ENCODE measurements at regions not wholly inside any gene's neighbourhood (a gene's known extent, or its start where the extent isn't known, plus 50 kb on each side); places are given as distances from the start of the nearest gene placed in this dataset.
"Not testable (repeated sequence)": the region's sequence is repeated elsewhere in the genome, so short reads cannot be mapped to it uniquely, and the experiment has no call there.

- DNase-seq, result no peak
Measured at GRCh38 chr5:17401470-17402288, 96.4 kb upstream of the TAF11L2 start.

GRCh38 chr5:17402289-17403121 lies 95.5 kb upstream of the TAF11L2 start:
- DNase-seq, result no peak

- no peak for DNase-seq
Measured at GRCh38 chr5:17403695-17404490, 94.1 kb upstream of the TAF11L2 start.

- no peak for DNase-seq
Measured at GRCh38 chr5:17405976-17406375, 92.1 kb upstream of the TAF11L2 start.

- peak; percentile 25 for DNase-seq
Measured at GRCh38 chr5:17406423-17406838, 91.6 kb upstream of the TAF11L2 start.

- DNase-seq, result no peak
Measured at GRCh38 chr5:17411436-17412402, 86.3 kb upstream of the TAF11L2 start.

GRCh38 chr5:17412760-17413671 lies 85.0 kb upstream of the TAF11L2 start:
- no peak for DNase-seq

GRCh38 chr5:17413691-17414090 lies 84.3 kb upstream of the TAF11L2 start:
- no peak for DNase-seq

- no peak for DNase-seq
Measured at GRCh38 chr5:17415321-17415758, 82.7 kb upstream of the TAF11L2 start.

GRCh38 chr5:17416374-17416773 lies 81.7 kb upstream of the TAF11L2 start:
- not testable (repeated sequence) for DNase-seq

GRCh38 chr5:17424674-17425073 lies 73.4 kb upstream of the TAF11L2 start:
- no peak for DNase-seq

- no peak for DNase-seq
Measured at GRCh38 chr5:17425385-17426070, 72.5 kb upstream of the TAF11L2 start.

GRCh38 chr5:17426104-17426749 lies 71.8 kb upstream of the TAF11L2 start:
- DNase-seq, result no peak

- no peak for DNase-seq
Measured at GRCh38 chr5:17428176-17428800, 69.7 kb upstream of the TAF11L2 start.

GRCh38 chr5:17429353-17429752 lies 68.7 kb upstream of the TAF11L2 start:
- no peak for DNase-seq

GRCh38 chr5:17430241-17430640 lies 67.8 kb upstream of the TAF11L2 start:
- no peak for DNase-seq

GRCh38 chr5:17431272-17432050 lies 66.6 kb upstream of the TAF11L2 start:
- no peak for DNase-seq

- no peak for DNase-seq
Measured at GRCh38 chr5:17432569-17432968, 65.5 kb upstream of the TAF11L2 start.

Data from EL (cell line).